ENCODE measurements at regions not wholly inside any gene's neighbourhood (a gene's known extent, or its start where the extent isn't known, plus 50 kb on each side); places are given as distances from the start of the nearest gene placed in this dataset.
"Not testable (repeated sequence)": the region's sequence is repeated elsewhere in the genome, so short reads cannot be mapped to it uniquely, and the experiment has no call there.

GRCh38 chr10:131363416-131363815 is 51.9 kb upstream of the TCERG1L start:
- intact Hi-C loops (cut with micrococcal nuclease; ENCODE audit: unreplicated experiment), result no loop called here
- ChIA-PET CTCF (no interaction called here), POLR2A (no interaction called here)
- Histone ChIP-seq H3K9me3 (peaks cover 6% of the 10 kb centered on the region), H3K4me1 (no peaks in the 10 kb centered on the region), H3K4me3 (ENCODE audit: low read depth, low read length) (no peak overlapping the region), H3K36me3 (ENCODE audit: control insufficient read depth, insufficient read depth, low read length) (no peaks in the 10 kb centered on the region), H3K27me3 (replicated peaks; ENCODE audit: control insufficient read depth, insufficient read depth, low read length) (no peaks in the 10 kb centered on the region)
- no peaks in the 10 kb centered on the region for H3K36me3 Mint-ChIP-seq (ENCODE audit: insufficient read depth, unreplicated experiment)
- no peak for TF ChIP-seq CTCF (IDR thresholded peaks at IDR 0.05; ENCODE audit: insufficient read depth in 1 of 2, low read depth in 1 of 2, low read length in 1 of 2, severe bottlenecking in 1 of 2, unreplicated experiment in 1 of 2)
- H3K4me1 Mint-ChIP-seq (ENCODE audit: low read depth, unreplicated experiment), result no peaks in the 10 kb centered on the region
- DNase-seq, result no peak
- BruUV-seq (replicated peaks), result no TSS peak
- H3K4me3 Mint-ChIP-seq (ENCODE audit: unreplicated experiment), result no peak overlapping the region
- peaks cover 29% of the 10 kb centered on the region for H3K9me3 Mint-ChIP-seq (ENCODE audit: unreplicated experiment)
- H3K27me3 Mint-ChIP-seq (ENCODE audit: insufficient read depth, unreplicated experiment), result no peaks in the 10 kb centered on the region
- H3K27ac Mint-ChIP-seq (ENCODE audit: unreplicated experiment), result no peak overlapping the region

GRCh38 chr10:131371571-131371970 is 60.0 kb upstream of the TCERG1L start:
- Histone ChIP-seq H3K4me1 (no peaks in the 10 kb centered on the region), H3K36me3 (ENCODE audit: control insufficient read depth, insufficient read depth, low read length) (no peaks in the 10 kb centered on the region), H3K9me3 (peaks cover 9% of the 10 kb centered on the region), H3K27me3 (replicated peaks; ENCODE audit: control insufficient read depth, insufficient read depth, low read length) (no peaks in the 10 kb centered on the region), H3K4me3 (ENCODE audit: low read depth, low read length) (no peak overlapping the region)
- ChIA-PET POLR2A (no interaction called here), CTCF (interaction anchor here (0.6 kb wide), 1 partner anchor 157 kb away, joined by 3 read pairs; no protein-coding TSS in a partner anchor)
- intact Hi-C loops (cut with micrococcal nuclease; ENCODE audit: unreplicated experiment), result no loop called here
- DNase-seq, result no peak
- Mint-ChIP-seq H3K27ac (ENCODE audit: unreplicated experiment) (no peak overlapping the region), H3K36me3 (ENCODE audit: insufficient read depth, unreplicated experiment) (no peaks in the 10 kb centered on the region), H3K4me3 (ENCODE audit: unreplicated experiment) (no peak overlapping the region), H3K4me1 (ENCODE audit: low read depth, unreplicated experiment) (no peaks in the 10 kb centered on the region), H3K27me3 (ENCODE audit: insufficient read depth, unreplicated experiment) (no peaks in the 10 kb centered on the region), H3K9me3 (ENCODE audit: unreplicated experiment) (peaks cover 28% of the 10 kb centered on the region)
- TF ChIP-seq CTCF (IDR thresholded peaks at IDR 0.05; ENCODE audit: insufficient read depth in 1 of 2, low read depth in 1 of 2, low read length in 1 of 2, severe bottlenecking in 1 of 2, unreplicated experiment in 1 of 2), result no peak
- BruUV-seq (replicated peaks), result no TSS peak

GRCh38 chr10:131381576-131381975 is 70.1 kb upstream of the TCERG1L start:
- Mint-ChIP-seq H3K27me3 (ENCODE audit: insufficient read depth, unreplicated experiment) (peaks cover 4% of the 10 kb centered on the region), H3K4me1 (ENCODE audit: low read depth, unreplicated experiment) (no peaks in the 10 kb centered on the region), H3K4me3 (ENCODE audit: unreplicated experiment) (no peak overlapping the region), H3K36me3 (ENCODE audit: insufficient read depth, unreplicated experiment) (no peaks in the 10 kb centered on the region), H3K27ac (ENCODE audit: unreplicated experiment) (no peak overlapping the region), H3K9me3 (ENCODE audit: unreplicated experiment) (peaks cover 23% of the 10 kb centered on the region)
- no peak overlapping the region for H3K4me3 ChIP-seq (ENCODE audit: low read depth, low read length)
- BruUV-seq (replicated peaks), result no TSS peak
- ChIA-PET POLR2A (no interaction called here), CTCF (no interaction called here)
- no peaks in the 10 kb centered on the region for H3K4me1 ChIP-seq
- no peak for DNase-seq
- no peaks in the 10 kb centered on the region for H3K27me3 ChIP-seq (replicated peaks; ENCODE audit: control insufficient read depth, insufficient read depth, low read length)
- H3K9me3 ChIP-seq, result no peaks in the 10 kb centered on the region
- no peaks in the 10 kb centered on the region for H3K36me3 ChIP-seq (ENCODE audit: control insufficient read depth, insufficient read depth, low read length)
- intact Hi-C loops (cut with micrococcal nuclease; ENCODE audit: unreplicated experiment), result no loop called here
- no peak for TF ChIP-seq CTCF (IDR thresholded peaks at IDR 0.05; ENCODE audit: insufficient read depth in 1 of 2, low read depth in 1 of 2, low read length in 1 of 2, severe bottlenecking in 1 of 2, unreplicated experiment in 1 of 2)

- BruUV-seq (replicated peaks); H3K4me1 Mint-ChIP-seq (ENCODE audit: low read depth, unreplicated experiment); H3K36me3 ChIP-seq (ENCODE audit: control insufficient read depth, insufficient read depth, low read length); H3K27me3 ChIP-seq (replicated peaks; ENCODE audit: control insufficient read depth, insufficient read depth, low read length); DNase-seq; H3K4me1 ChIP-seq; H3K27me3 Mint-ChIP-seq (ENCODE audit: insufficient read depth, unreplicated experiment); intact Hi-C loops (cut with micrococcal nuclease; ENCODE audit: unreplicated experiment); H3K9me3 ChIP-seq; H3K4me3 Mint-ChIP-seq (ENCODE audit: unreplicated experiment); POLR2A ChIA-PET; H3K27ac Mint-ChIP-seq (ENCODE audit: unreplicated experiment); H3K4me3 ChIP-seq (ENCODE audit: low read depth, low read length); H3K36me3 Mint-ChIP-seq (ENCODE audit: insufficient read depth, unreplicated experiment); CTCF ChIA-PET: not testable (repeated sequence)
- peaks cover 13% of the 10 kb centered on the region for H3K9me3 Mint-ChIP-seq (ENCODE audit: unreplicated experiment)
These were observed 73.8 kb upstream of the TCERG1L start for GRCh38 chr10:131385161-131385872.

All from Caco-2 (cell line).